ENCODE measurements at regions not wholly inside any gene's neighbourhood (a gene's known extent, or its start where the extent isn't known, plus 50 kb on each side); places are given as distances from the start of the nearest gene placed in this dataset.

- no peak for DNase-seq
Measured at GRCh38 chr15:87345961-87346360, 910.6 kb downstream of the NTRK3 start.

GRCh38 chr15:87343966-87344365, 912.6 kb downstream of the NTRK3 start:
- DNase-seq = no peak

- DNase-seq = no peak
Measured at GRCh38 chr15:87340370-87340769, 916.2 kb downstream of the NTRK3 start.

GRCh38 chr15:87326269-87326668, 930.3 kb downstream of the NTRK3 start:
- DNase-seq = no peak

GRCh38 chr15:87322870-87323269, 933.7 kb downstream of the NTRK3 start:
- DNase-seq = no peak

- DNase-seq = no peak
Measured at GRCh38 chr15:87322265-87322664, 934.3 kb downstream of the NTRK3 start.

- DNase-seq = no peak
Measured at GRCh38 chr15:87317900-87318299, 938.6 kb downstream of the NTRK3 start.

- DNase-seq = no peak
Measured at GRCh38 chr15:87312221-87312620, 944.3 kb downstream of the NTRK3 start.

GRCh38 chr15:87300146-87300545, 956.4 kb downstream of the NTRK3 start:
- no peak for DNase-seq

- no peak for DNase-seq
Measured at GRCh38 chr15:87294854-87295253, 961.7 kb downstream of the NTRK3 start.

GRCh38 chr15:87293031-87293430, 963.5 kb downstream of the NTRK3 start:
- no peak for DNase-seq

GRCh38 chr15:87287156-87287555, 969.4 kb downstream of the NTRK3 start:
- DNase-seq = no peak

- DNase-seq = no peak
Measured at GRCh38 chr15:87269566-87269965, 987.0 kb downstream of the NTRK3 start.

- no peak for DNase-seq
Measured at GRCh38 chr15:87268675-87269074, 987.9 kb downstream of the NTRK3 start.

GRCh38 chr15:87267798-87268197, 988.7 kb downstream of the NTRK3 start:
- no peak for DNase-seq

- no peak for DNase-seq
Measured at GRCh38 chr15:87263871-87264270, 992.7 kb downstream of the NTRK3 start.

GRCh38 chr15:87263296-87263695, 993.2 kb downstream of the NTRK3 start:
- DNase-seq = no peak

- no peak for DNase-seq
Measured at GRCh38 chr15:87245592-87245991, 1010.9 kb downstream of the NTRK3 start.

GRCh38 chr15:87243474-87243873, 1013.1 kb downstream of the NTRK3 start:
- no peak for DNase-seq

- DNase-seq = no peak
Measured at GRCh38 chr15:87239582-87240230, 1016.8 kb downstream of the NTRK3 start.

- DNase-seq = no peak
Measured at GRCh38 chr15:87238451-87239068, 1018.0 kb downstream of the NTRK3 start.

- no peak for DNase-seq
Measured at GRCh38 chr15:87228460-87228859, 1028.1 kb downstream of the NTRK3 start.

- no peak for DNase-seq
Measured at GRCh38 chr15:87227846-87228245, 1028.7 kb downstream of the NTRK3 start.

- no peak for DNase-seq
Measured at GRCh38 chr15:87225436-87225835, 1031.1 kb downstream of the NTRK3 start.

GRCh38 chr15:87224404-87224803, 1032.1 kb downstream of the NTRK3 start:
- DNase-seq = no peak

Measured in stimulated activated naive CD4-positive, alpha-beta T cell (primary cell).